ENCODE measurements at regions not wholly inside any gene's neighbourhood (a gene's known extent, or its start where the extent isn't known, plus 50 kb on each side); places are given as distances from the start of the nearest gene placed in this dataset.

DNA sequence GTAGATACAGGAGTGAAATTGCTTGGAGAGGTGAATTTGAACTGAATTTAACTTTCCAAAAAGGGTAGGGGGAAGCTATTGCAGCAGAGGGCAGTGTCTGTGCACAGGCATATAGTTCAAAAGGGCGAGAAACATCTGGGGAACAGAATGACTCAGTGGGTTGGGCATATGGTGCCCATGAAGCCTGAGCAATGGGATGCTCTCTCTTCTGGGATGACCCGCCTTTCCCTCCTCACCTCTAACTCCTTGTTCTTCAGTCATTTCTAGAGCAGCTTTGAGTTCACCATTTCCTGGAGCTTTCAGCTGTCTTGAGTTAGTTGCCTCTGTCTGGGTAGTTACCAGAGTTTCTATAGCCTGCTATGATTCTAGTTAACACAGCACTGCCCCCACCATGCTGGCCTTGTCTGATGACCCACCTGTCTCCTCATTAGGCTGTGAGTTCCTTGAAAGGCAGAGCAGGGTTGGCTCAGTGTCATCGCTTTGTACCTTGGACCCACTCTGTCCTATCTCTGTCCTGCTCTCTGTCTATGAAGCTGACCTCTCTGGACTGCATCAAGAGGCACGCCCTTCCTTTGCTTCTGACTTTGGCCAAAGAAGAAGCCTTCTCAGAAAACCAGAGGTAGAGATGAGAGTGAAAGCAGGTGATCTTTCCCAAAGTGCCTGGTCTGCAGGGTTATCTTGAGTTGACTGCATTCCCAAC, 299.6 kb upstream of the KLF4 start:
- Histone ChIP-seq H3K4me3 (ENCODE audit: severe bottlenecking) (no peak overlapping the region), H3K36me3 (ENCODE audit: low read depth) (no peaks in the 10 kb centered on the region), H3K4me1 (ENCODE audit: insufficient read depth, poor library complexity, severe bottlenecking) (no peaks in the 10 kb centered on the region), H3K27me3 (ENCODE audit: insufficient read depth, poor library complexity, severe bottlenecking) (no peaks in the 10 kb centered on the region), H3K27ac (ENCODE audit: poor library complexity, severe bottlenecking) (no peak overlapping the region), H3K9me3 (ENCODE audit: severe bottlenecking) (no peaks in the 10 kb centered on the region)
- no peak for ATAC-seq (ENCODE audit: low read depth)
- TF ChIP-seq, protein P1, sequence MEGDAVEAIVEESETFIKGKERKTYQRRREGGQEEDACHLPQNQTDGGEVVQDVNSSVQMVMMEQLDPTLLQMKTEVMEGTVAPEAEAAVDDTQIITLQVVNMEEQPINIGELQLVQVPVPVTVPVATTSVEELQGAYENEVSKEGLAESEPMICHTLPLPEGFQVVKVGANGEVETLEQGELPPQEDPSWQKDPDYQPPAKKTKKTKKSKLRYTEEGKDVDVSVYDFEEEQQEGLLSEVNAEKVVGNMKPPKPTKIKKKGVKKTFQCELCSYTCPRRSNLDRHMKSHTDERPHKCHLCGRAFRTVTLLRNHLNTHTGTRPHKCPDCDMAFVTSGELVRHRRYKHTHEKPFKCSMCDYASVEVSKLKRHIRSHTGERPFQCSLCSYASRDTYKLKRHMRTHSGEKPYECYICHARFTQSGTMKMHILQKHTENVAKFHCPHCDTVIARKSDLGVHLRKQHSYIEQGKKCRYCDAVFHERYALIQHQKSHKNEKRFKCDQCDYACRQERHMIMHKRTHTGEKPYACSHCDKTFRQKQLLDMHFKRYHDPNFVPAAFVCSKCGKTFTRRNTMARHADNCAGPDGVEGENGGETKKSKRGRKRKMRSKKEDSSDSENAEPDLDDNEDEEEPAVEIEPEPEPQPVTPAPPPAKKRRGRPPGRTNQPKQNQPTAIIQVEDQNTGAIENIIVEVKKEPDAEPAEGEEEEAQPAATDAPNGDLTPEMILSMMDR (IDR thresholded peaks at IDR 0.05; ENCODE audit: poor library complexity, severe bottlenecking), result no peak
- DNase-seq (ENCODE audit: low spot score), result no peak

DNA sequence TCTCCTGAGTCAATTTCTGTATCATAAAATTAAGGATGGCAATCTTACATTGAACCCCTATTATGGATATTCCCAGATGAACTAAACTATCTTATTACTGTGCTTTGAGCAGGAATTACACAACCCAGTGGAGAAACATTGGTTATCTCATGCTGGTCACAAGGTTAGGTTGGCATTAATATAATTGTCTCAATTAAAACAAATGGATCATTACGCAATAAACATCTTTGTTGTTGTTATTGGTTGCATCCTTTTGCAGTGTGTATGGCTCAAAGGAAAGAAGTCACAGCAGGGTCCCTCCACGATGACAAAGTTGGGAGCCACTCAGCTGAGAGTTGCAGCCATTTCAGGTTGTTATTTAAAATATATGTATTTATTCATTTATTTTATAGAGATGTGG, 297.0 kb upstream of the KLF4 start:
- Histone ChIP-seq H3K4me3 (ENCODE audit: severe bottlenecking) (no peak overlapping the region), H3K4me1 (ENCODE audit: insufficient read depth, poor library complexity, severe bottlenecking) (no peaks in the 10 kb centered on the region), H3K9me3 (ENCODE audit: severe bottlenecking) (no peaks in the 10 kb centered on the region), H3K27me3 (ENCODE audit: insufficient read depth, poor library complexity, severe bottlenecking) (no peaks in the 10 kb centered on the region), H3K36me3 (ENCODE audit: low read depth) (no peaks in the 10 kb centered on the region), H3K27ac (ENCODE audit: poor library complexity, severe bottlenecking) (no peak overlapping the region)
- ATAC-seq (ENCODE audit: low read depth) (no peak), DNase-seq (ENCODE audit: low spot score) (no peak)
- TF ChIP-seq, protein P1 (IDR thresholded peaks at IDR 0.05; ENCODE audit: poor library complexity, severe bottlenecking), result no peak

GRCh38 chr9:107784235-107784958, 294.8 kb upstream of the KLF4 start:
- TF ChIP-seq, protein P1 (IDR thresholded peaks at IDR 0.05; ENCODE audit: poor library complexity, severe bottlenecking), result no peak
- Histone ChIP-seq H3K27me3 (ENCODE audit: insufficient read depth, poor library complexity, severe bottlenecking) (no peaks in the 10 kb centered on the region), H3K9me3 (ENCODE audit: severe bottlenecking) (no peaks in the 10 kb centered on the region), H3K36me3 (ENCODE audit: low read depth) (no peaks in the 10 kb centered on the region), H3K4me3 (ENCODE audit: severe bottlenecking) (no peak overlapping the region), H3K4me1 (ENCODE audit: insufficient read depth, poor library complexity, severe bottlenecking) (no peaks in the 10 kb centered on the region), H3K27ac (ENCODE audit: poor library complexity, severe bottlenecking) (no peak overlapping the region)
- no peak for DNase-seq (ENCODE audit: low spot score)
- peak; percentile 61 for ATAC-seq (ENCODE audit: low read depth)

- Histone ChIP-seq H3K27ac (ENCODE audit: poor library complexity, severe bottlenecking) (no peak overlapping the region), H3K4me3 (ENCODE audit: severe bottlenecking) (no peak overlapping the region), H3K27me3 (ENCODE audit: insufficient read depth, poor library complexity, severe bottlenecking) (no peaks in the 10 kb centered on the region), H3K4me1 (ENCODE audit: insufficient read depth, poor library complexity, severe bottlenecking) (no peaks in the 10 kb centered on the region), H3K9me3 (ENCODE audit: severe bottlenecking) (no peaks in the 10 kb centered on the region), H3K36me3 (ENCODE audit: low read depth) (no peaks in the 10 kb centered on the region)
- ATAC-seq (ENCODE audit: low read depth) (no peak), DNase-seq (ENCODE audit: low spot score) (no peak)
- TF ChIP-seq, protein P1 (IDR thresholded peaks at IDR 0.05; ENCODE audit: poor library complexity, severe bottlenecking), result no peak
Measured at GRCh38 chr9:107782789-107783188, 293.2 kb upstream of the KLF4 start.

DNA sequence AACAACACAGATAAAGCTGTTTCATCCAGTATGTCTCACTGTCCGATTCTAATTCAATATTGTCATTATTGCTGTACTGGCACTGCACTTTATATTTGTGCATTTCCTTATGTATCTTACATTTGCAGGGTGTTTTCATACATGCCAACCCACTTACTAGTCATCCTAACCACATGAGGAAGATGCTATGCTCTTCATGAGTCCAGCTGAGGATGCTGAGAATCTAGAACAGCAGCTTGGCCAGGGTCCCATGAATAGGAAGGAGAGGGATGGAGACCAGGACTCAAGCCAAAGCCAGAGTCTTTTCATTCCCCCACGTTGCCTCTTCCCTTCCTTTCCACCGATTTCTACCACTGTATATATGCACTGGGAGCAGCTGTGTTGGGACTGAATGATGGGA, 292.8 kb upstream of the KLF4 start:
- no peaks in the 10 kb centered on the region for H3K4me1 ChIP-seq (ENCODE audit: insufficient read depth, poor library complexity, severe bottlenecking)
- DNase-seq (ENCODE audit: low spot score), result no peak
- H3K27ac ChIP-seq (ENCODE audit: poor library complexity, severe bottlenecking), result no peak overlapping the region
- no peaks in the 10 kb centered on the region for H3K36me3 ChIP-seq (ENCODE audit: low read depth)
- no peaks in the 10 kb centered on the region for H3K27me3 ChIP-seq (ENCODE audit: insufficient read depth, poor library complexity, severe bottlenecking)
- no peaks in the 10 kb centered on the region for H3K9me3 ChIP-seq (ENCODE audit: severe bottlenecking)
- TF ChIP-seq, protein P1 (IDR thresholded peaks at IDR 0.05; ENCODE audit: poor library complexity, severe bottlenecking), result no peak
- ATAC-seq (ENCODE audit: low read depth), result no peak
- H3K4me3 ChIP-seq (ENCODE audit: severe bottlenecking), result no peak overlapping the region

All from RWPE2 (cell line).